GM19438 (cell line): ENCODE measurements at regions not wholly inside any gene's neighbourhood (a gene's known extent, or its start where the extent isn't known, plus 50 kb on each side); places are given as distances from the start of the nearest gene placed in this dataset.

Source experiments
- ATAC-seq: cut with Tn5 transposase; IDR thresholded peaks from one replicate; pipeline ENCODE4 v1.9.1; 2021; ENCODE audit warnings: low read depth; ENCODE audit not compliant: unreplicated experiment

DNA sequence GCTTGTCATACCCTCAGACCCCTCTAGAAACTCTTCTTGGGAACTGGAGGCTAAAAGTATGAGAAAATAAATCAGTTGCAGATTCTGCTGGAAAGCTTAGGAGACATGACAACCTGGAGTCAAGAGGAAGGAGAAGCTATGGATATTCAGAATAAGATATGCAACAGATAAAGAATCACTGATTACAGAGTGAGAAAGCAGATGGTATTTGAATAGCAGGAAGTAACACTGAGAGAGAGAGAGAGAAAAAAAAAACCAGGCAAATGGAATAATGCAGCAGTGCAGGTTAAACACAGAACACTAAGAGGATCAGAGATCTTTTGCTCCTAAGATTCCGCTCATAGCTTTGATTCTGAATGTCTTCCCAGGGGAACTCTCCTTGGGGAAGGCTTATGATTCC lies 1284.1 kb upstream of the NXPH2 start:
- no peak for ATAC-seq

DNA sequence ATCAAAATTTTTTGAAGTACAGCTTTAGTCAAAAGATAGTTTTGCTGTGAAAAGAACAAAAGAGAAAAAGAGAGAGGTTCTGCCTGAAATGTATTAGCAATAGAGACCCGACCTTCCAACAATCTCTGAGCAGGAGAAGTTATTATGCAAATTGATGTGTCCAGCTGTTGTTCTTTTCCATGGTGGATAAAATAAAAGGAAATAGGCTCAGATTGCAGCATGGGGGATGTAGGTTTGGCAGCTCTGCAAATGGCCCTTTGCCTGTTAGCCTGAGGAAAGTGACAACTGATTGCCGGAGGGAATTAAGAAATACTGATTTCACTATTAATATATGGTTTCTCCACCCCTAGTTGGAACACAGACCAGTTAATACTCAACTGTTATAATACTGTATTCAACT lies 1283.2 kb upstream of the NXPH2 start:
- ATAC-seq, result no peak

DNA sequence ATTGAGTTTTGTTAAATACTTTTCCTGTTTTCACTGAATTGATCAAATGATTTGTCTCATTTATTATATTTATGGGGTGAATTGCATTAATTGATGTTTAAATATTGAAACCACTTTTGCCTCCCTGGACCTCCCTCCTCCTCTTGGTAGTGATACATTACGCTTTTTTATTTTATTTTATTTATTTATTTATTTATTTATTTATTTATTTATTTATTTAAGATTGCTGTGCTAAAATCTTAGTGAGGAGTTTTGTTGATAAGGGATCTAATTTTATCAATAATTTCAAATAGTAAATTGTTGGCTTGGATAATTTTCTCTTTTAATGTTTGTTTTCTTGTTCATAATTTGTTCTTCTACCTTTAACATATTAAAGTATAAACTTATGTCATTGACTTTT lies 1281.0 kb upstream of the NXPH2 start:
- ATAC-seq, result no peak

DNA sequence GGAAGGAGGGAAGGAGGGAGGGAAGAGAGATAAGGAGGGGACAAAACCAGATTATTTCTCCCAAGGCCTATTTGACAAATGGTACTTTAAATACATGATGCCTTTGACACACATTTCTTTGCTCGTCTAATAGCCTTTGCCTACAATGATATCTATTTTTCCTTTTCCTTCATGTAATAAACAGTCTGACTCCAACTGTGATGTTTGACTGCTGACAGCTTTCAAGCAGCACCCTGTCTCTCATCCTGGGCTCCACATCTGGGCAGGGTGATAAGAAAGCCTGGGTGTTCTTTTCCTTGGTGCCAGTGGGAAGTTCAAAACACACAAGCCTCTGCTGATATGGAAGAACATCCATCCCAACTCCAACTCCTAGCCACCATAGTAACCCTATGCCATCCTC lies 1277.7 kb upstream of the NXPH2 start:
- no peak for ATAC-seq

DNA sequence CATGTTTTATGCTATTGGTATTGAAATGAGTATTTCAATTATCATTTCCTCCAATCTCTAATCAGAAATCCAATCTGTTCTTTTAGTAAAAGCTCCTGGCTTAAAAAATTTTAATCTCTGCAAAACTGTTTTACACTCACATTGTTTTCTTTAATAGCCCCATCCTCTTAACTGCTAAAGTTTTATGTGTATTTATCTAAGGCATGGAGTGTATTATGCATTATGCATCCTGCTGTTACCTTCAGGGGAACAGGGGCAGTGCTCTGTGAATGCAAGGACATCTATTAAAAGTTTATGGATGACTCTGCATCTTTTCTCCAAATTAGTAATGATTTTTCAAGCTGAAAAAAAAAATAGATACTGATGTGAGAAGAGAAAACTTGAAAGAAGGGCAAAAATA lies 1261.6 kb upstream of the NXPH2 start:
- no peak for ATAC-seq

DNA sequence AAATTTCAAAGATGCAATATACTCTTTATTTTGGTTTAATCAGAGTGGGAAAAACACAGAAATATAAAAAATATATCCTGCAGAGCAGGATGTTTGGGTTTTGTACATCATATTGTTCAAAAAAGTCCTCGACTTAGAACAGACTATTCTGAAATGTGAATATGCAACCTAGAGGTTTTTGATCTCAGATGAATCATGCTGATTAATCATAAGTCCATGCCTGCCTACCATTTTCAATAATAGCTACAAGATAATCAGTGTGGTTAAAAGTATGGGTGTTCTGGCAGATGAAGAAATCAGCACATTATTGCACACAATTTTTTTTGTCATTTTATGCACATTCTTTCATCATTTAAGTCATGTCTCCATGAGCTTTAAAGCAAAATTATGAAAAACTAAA lies 1261.0 kb upstream of the NXPH2 start:
- no peak for ATAC-seq

DNA sequence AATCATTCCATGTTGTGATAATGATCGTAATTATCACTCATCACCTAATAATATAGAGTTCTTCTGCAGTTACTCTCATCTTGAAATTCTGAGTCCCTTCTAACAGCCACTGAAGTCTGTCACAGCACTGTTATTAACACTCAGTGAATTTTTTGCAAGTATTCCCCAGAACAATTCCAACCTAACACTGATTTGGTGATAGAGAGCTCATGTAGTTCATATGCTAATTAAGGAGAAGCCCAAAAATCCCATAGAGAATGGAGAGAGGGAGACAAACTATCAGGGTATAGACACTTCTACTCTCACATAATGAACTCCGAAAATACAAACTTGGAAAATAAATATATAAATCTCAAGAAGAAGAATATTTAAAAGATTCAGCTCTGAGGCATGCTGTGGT lies 1253.4 kb upstream of the NXPH2 start:
- no peak for ATAC-seq

DNA sequence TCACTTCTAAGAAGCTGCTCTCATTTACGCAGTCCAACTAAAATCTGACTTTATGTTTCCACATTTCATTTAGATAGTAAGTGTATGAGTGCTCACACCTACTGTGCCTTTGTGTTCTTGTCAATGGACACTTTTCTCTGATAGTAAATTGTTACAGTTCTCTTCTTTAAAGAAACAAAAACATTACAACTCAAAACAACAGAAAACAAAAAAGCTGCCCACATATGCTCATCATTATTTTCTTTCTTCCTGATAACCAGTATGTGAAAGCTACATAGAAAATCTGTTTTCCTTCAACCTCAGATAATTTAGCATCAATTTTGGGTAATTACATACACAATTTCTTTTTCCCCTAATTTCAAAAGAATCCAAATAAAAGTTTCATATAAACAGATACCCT lies 1247.8 kb upstream of the NXPH2 start:
- no peak for ATAC-seq

DNA sequence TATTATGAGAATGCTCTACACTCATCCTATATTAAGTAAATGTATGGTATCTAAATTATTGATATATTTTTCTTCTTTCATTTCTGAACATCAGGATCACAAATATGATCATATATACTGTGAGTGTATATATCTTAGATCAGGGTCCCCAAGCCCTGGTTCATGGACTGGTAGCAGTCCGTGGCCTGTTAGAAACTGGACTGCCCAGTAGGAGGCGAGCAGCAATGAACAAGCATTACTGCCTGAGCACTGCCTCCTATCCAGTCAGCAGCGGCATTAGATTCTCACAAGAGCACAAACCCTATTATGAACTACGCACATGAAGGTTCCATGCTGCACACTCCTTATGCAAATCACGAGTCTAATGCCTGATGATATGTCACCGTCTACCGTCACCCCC lies 1247.1 kb upstream of the NXPH2 start:
- ATAC-seq, result no peak

DNA sequence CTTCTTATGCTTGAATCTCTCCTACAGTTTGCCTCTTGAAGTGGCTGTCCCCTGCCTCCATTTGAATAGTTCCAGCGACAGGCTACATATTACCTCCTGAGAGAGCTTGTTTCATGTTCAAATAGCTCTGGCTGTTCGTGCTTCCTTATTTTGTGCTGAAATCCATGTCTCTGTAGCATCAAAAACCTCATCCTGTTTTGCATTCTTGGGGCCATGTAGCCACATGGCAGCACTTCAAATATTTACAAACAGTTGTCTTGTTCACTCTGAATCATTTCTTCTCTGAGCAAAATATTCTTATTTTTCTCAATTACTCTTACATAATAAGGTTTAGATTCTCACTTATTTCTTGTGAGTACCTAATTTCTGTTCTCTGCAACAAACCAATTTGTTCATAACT lies 1243.1 kb upstream of the NXPH2 start:
- no peak for ATAC-seq

DNA sequence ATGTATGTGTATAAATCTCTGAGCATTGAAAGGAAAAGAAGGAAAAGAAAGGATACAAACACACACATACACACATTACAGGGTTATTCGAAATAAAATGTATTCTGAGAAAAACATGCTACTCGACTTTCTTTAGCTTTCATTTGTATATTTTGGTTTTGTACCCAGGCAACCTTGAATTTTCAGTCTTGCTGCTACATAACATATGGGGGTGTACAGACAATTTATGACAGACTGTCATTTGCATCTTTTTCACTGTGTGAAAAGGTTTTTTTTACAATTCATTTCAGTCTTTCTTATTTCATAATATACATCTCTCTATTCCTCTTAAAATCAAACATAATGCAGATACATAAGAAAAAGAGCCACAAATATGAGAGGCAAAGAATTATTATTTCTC lies 1238.4 kb upstream of the NXPH2 start:
- no peak for ATAC-seq

DNA sequence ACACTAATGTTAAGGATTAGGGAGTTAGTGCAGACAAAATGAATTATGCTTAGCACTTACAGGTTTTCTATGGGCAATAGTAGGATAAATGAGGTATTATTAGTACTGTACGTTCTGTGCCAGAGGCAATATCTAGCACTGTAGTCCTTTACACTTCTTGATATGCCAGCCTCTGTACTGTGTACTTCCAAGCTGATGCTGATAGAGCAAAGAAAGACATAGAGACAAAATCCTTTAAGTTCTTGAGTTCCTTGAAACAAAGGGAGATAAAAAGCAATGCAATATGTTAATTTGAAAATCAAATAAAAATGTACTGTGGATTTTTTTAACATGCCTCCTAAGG lies 1234.0 kb upstream of the NXPH2 start:
- ATAC-seq, result no peak

DNA sequence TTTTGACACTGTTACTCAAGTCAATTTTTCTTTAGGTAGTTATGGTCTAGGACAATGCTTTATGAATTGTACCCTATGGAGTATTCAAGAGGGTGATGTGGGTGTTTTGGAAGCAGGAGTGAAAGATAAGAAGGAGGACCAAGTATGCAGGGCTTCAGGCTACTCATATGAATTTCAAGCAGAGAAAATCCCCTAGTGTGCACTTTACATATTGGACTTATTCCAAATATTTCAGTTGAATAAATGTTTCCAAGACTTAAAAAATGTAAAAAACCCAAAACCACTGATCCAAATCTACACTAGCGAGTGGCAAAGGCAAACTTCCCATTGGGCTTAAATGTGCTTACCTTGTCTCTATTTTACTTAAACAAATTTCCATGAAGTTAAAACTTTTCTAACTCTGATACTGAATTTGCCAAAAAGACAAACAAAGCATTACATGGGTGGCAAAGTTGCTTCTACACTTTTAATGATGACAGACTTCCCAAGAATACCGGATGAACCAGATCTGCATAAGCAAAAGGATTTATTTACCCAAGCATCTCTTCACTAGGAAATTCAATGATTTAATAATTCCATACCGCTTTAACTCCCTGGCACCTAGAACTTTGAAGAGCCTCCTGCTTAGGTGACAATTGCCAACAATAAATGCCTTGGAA lies 1233.5 kb upstream of the NXPH2 start:
- no peak for ATAC-seq

DNA sequence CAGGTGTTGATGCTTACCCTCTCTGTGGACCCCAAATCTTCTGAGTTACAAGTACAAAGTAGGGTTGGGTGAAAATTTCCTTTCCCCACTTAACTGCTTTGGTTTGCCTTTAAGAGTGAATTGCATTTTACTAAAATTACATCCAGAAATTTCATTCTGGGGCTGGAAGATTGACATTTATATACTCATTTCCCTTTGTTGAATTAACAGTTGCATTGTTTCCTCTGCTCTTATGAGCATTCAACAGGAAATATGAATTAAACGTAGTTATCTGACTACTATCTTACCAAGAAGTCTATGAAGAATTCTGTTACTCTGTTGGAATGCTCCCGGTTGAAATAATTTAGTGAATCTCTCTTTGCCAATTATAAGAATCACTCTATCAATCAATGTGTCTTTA lies 1231.1 kb upstream of the NXPH2 start:
- ATAC-seq, result no peak

DNA sequence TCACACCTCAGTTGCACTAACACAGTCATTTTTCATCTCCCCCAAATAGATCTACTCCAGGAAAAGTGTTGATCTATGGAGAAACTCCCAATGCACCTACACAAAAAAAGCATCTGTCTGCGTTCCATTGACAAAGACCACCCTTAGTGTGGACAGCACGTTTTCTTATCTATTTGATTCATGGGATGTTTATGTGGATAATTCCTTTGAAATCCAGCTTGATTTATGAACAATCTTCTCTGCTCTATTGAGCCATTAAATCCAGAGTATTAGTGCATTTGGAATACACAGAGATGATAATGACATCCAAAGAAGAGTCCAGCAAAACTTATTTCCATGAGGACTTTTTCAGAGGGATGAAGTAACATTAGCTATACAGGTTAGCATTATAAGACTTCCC lies 1221.9 kb upstream of the NXPH2 start:
- ATAC-seq, result no peak

DNA sequence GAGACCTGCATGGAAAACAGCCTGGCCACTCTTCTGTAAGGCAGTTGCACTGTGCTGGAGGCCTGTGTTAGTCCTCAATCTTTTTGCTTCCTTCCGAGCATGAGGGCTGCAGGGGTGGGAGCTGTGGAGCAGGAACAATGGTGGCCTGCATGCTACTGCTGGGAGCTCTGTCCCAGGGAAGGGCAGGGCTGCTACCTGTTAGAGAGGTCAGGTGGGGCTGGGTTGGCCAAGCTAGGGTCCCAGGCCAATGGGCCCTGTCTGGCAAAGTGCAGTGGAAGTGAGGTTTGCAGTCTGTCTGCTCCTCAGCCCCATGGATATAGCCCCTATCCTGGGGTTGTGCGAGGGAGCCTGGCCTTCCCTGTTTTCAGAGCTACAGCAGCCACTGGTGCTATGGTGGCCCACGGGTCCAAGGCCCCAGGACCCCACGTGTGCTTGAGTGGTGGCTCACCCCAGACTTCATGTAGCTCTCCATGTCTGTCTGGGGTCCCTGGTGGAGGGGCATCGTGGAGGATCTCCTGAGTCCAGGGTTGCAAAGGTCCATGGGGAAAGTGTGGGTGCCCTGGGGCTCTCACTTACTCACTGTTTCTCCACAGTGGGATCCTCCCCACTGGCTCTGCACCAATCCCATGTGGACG lies 1212.6 kb upstream of the NXPH2 start:
- no peak for ATAC-seq

DNA sequence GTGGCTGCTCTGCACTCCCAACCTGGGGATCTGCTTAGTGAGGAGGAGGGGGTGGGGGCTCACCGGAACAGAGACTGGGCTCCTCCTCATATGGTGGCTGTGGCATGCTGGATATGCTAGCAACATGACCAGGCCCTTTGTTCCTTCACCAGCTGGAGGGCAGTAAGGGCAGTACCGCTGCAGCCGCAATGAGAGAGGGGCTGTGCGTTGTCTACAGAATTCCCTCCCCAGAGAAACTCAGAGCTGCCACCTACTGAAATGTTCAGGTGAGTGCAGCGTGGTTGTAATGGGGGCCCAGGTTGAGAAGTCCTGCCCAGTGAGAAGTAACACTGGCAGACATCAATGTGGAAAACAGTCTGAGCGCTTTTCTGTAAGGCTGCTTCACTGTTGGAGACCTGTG lies 1211.9 kb upstream of the NXPH2 start:
- no peak for ATAC-seq

DNA sequence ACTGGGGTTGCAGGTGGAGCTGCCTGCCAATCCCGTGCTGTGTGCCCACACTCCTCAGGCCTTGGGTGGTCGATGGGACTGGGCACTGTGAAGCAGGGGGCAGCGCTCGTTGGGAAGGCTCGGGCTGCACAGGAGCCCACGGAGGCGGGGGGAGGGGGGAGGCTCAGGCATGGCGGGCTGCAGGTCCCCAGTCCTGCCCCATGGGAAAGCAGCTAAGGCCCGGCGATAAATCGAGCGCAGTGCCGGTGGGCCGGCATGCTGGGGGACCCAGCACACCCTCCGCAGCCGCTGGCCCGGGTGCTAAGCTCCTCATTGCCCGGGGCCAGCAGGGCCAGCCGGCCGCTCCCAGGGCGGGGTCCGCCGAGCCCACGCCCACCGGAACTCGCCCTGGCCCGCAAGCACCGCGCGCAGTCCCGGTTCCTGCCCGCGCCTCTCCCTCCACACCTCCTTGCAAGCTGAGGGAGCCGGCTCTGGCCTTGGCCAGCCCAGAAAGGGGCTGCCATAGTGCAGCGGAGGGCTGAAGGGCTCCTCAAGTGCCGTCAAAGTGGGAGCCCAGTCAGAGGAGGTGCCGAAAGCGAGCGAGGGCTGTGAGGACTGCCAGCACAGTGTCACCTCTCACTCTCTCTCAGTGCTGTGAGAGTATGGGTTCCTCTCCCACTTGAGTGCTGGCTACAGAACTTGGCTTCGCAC lies 1210.6 kb upstream of the NXPH2 start:
- ATAC-seq, result no peak

DNA sequence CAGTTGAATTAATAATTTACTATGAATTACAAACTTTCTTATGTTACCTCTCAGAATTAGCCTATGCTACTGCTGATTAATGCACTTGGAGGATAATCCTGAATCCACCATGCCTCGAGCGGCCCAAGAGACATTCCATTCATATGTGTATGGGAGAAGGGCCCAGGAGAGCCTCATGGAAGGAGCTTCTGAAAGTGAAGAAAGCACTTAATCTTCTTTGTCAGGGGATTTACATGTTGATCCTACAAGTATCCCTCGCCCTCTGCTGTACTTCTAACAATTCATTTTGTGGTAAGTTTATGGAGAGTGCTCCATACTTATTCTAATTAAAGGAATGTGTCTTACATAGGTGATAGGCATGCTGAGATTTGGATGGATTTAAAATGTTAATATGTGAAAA lies 1189.1 kb upstream of the NXPH2 start:
- no peak for ATAC-seq

DNA sequence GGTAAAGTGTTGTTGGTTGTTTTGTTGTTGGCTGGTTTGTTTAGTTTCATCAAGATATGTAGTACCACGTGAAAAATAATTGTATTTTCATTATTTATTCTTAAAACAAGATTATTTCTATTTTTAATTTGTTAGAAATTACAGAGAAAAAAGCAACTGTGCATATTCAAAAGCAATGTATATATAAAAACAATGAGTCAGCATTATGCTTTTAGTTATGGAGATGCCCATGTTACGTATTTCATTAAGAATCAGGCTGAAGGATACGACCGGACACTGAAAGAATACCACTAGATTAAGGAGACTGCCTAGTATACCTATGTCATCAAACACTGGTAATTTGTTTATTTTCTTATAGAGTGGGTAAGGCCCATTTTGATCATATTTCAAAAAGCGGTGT lies 1188.4 kb upstream of the NXPH2 start:
- no peak for ATAC-seq

DNA sequence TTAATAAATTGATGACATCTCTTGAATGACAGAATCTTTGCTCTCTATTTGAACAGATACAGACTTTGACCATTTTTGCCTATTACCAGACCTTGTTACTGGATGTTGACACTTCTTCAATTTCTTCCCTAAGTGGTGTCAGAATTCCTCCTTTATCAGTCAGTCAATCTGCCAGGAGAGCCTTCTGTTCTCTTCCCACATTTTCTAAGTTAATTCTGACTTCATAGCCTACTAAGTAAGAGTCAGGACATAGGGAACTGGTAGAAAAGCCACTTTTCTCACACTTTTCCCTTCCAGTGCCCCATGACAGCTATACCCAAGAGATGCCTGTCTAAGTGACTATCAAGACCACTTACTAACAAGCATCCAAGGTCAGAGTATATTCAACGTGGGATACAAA lies 1187.5 kb upstream of the NXPH2 start:
- no peak for ATAC-seq

DNA sequence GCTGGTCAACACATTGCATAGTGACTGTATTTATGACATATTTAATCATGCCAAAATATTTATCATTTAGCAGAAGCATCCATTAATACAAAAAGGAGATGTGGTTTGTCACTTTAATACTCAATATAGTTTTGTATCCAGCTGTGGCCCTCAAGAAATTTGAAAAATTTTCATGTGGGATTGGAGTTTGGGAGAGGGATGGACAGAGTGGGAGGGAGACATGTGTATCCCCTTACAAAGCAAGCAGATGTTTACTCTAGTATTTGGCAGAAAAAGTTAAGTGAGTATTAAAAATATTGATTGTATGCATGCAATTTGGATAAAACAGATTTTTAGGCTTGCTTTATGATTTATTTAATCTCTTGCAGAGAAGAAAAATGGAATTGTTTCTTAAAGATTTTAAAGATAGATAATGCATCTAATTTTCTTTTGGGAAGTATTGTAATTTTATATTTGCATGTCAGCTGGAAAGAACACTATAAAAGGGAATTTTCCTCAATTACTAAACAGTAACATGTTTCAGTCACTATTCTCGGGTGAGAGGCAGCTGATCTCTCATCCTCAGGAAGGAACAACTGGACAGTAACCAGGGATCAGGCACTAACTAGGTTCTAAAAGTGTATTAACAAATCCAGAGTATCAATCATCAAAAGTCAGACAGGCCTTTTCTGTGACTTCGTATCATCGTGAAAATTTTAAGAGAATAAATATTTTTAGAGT lies 1184.7 kb upstream of the NXPH2 start:
- no peak for ATAC-seq
